Right cardiac atrium (tissue), 5 donors: ENCODE measurements at regions not wholly inside any gene's neighbourhood (a gene's known extent, or its start where the extent isn't known, plus 50 kb on each side); places are given as distances from the start of the nearest gene placed in this dataset.

Experiments used
- ATAC-seq, 2 donors: fragments of 200-7000 bp; cut with Tn5 transposase; one replicate each; pipeline versions ENCODE4 v1.8.0 to v1.9.1; 2020; ENCODE audit warnings: moderate library complexity in 2 of 2, mild to moderate bottlenecking in 1 of 2
- DNase-seq, 3 donors: peaks; one replicate each; pipeline ENCODE4 v3.0.0-alpha.2; 2020
- H3K27ac ChIP-seq: one replicate; pipeline ENCODE4 v1.5.1; 2013; ENCODE audit warnings: mild to moderate bottlenecking, low read length, control low read depth, moderate library complexity
- H3K27me3 ChIP-seq: one replicate; pipeline ENCODE4 v1.6.1; 2013; ENCODE audit not compliant: control insufficient read depth, insufficient read depth
- H3K4me1 ChIP-seq: one replicate; pipeline ENCODE4 v1.6.1; 2013; ENCODE audit warnings: low read length; ENCODE audit not compliant: control insufficient read depth, insufficient read depth
- H3K4me3 ChIP-seq: one replicate; pipeline ENCODE4 v1.5.1; 2013; ENCODE audit warnings: low read length, control low read depth
- H3K9me3 ChIP-seq: one replicate; pipeline ENCODE4 v1.6.1; 2013; ENCODE audit warnings: low read length; ENCODE audit not compliant: control insufficient read depth
- WGBS: extraction: QIAGEN DNeasy Blood & Tissue Kit; methylation state at CpG from one replicate; pipeline ENCODE4 v1.1.7; 2013; 5-methylcytosine and 5-hydroxymethylcytosine counted together
- intact Hi-C, 4 donors: fragments of 100-400 bp; cut with DNase I; formaldehyde crosslinking; loops; one replicate each; pipeline versions ENCODE4 v1.11.0 to v1.14.0; 2022 to 2023
- donor health status: healthy with polysubstance abuse.
- donor health status: DM: no; HTN: yes; CAD: no.
- donor health status: DM: no; HTN: no; CAD: no.
- donor health status: DM: no; HTN: yes; CAD: no; lungs with severe emphysema.
- donor health status: DM: yes; HTN: yes; CAD: no.

DNA sequence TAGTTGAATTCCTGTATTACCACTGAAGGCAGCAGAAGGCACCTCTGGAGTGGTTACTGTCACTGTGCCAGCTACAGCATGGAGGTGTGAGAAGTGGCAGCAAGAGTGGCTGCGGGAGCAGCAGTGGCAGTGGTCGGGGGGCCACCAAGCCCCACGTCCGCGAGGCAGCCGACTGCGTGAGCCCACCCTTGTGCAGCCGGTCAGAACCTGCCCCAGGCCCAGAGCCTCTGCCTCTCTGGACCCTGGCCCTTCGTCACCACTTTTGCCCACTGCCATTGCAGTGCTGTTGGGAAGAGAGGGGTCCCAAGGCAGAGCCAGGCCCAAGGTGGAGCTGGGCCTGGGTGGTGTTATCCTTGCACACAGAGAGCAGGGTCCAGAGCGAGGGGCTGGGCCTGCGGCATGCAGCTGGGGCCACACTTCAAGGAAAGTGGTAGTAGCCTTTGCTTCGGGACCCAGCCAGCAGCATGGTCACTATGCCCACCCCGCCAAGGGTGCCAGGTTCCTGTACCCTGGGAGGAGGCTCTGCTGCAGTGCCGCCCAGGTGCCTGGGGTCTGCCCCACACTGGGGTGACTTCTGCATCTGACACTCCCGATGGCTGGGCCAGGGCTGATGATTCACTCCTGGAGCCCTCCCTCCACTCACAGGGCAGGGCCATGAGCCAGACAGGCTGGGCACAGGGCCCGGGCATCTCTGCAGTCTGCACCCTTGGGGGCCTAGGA is 450.1 kb upstream of the LRATD1 start:
- Histone ChIP-seq H3K9me3 (no peaks in the 10 kb centered on the region), H3K27ac (no peak overlapping the region), H3K27me3 (no peaks in the 10 kb centered on the region), H3K4me3 (no peak overlapping the region), H3K4me1 (no peaks in the 10 kb centered on the region)
- DNase-seq (peak in 2 of 3 donors; percentile 24 to 41), ATAC-seq (peak in 1 of 2 donors; percentile 22)
- 90% methylated on average over 16 of the region's 16 CpGs for WGBS
- intact Hi-C loops: no loop called here

DNA sequence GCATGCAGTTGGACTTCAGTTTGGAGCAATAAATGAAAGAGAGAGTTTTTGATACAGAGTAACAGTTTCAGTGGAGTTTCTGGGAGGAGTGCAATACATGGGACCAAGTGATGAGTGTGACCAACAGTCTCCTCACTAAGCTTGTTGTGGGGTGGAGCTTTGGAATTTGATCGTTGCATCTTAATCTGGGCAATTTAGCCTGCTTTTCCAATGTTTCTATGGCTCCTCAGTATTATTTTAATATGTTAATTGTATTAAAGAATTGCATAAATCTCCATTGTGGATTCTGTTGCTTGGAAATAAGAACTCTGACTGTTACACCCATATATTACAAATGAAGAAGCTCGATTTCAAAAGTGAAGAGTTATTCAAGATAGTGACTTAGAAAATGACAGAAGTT is 446.6 kb upstream of the LRATD1 start:
- H3K4me3 ChIP-seq: no peak overlapping the region
- ATAC-seq (no peak), DNase-seq (no peak)
- no peaks in the 10 kb centered on the region for H3K27me3 ChIP-seq
- H3K9me3 ChIP-seq: no peaks in the 10 kb centered on the region
- H3K4me1 ChIP-seq: no peaks in the 10 kb centered on the region
- intact Hi-C loops: no loop called here
- 48% methylated on average over 2 of the region's 2 CpGs for WGBS
- no peak overlapping the region for H3K27ac ChIP-seq

DNA sequence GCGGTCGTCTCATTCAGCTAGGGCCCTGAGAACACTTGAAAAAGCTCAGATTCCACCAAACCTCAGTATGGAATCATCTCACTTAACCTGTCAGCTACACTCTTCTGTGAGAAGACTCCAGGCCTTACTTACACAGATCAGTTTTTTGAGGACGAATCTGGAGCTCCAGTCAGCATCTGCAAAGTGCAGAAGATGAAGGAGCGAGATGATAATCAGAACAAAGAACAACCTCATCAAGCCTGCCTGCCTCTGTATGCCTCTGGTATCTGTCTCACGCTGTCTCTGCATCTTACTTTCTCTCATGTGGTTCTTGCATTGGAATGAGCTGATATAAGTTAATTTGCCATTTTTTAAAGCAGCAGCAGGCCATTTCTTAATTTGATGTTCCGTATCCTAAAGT is 444.1 kb upstream of the LRATD1 start:
- H3K4me3 ChIP-seq: no peak overlapping the region
- WGBS: 78% methylated on average over 6 of the region's 6 CpGs
- intact Hi-C loops: no loop called here
- no peaks in the 10 kb centered on the region for H3K4me1 ChIP-seq
- no peak overlapping the region for H3K27ac ChIP-seq
- DNase-seq (no peak), ATAC-seq (no peak)
- H3K27me3 ChIP-seq: no peaks in the 10 kb centered on the region
- H3K9me3 ChIP-seq: no peaks in the 10 kb centered on the region

GRCh38 chr2:14189929-14190328 is 442.6 kb upstream of the LRATD1 start:
- no peak overlapping the region for H3K27ac ChIP-seq
- no peaks in the 10 kb centered on the region for H3K4me1 ChIP-seq
- H3K4me3 ChIP-seq: no peak overlapping the region
- intact Hi-C loops: no loop called here
- no peaks in the 10 kb centered on the region for H3K27me3 ChIP-seq
- no peak for DNase-seq
- H3K9me3 ChIP-seq: no peaks in the 10 kb centered on the region
- 58% methylated on average over 2 of the region's 2 CpGs for WGBS
- no peak for ATAC-seq

DNA sequence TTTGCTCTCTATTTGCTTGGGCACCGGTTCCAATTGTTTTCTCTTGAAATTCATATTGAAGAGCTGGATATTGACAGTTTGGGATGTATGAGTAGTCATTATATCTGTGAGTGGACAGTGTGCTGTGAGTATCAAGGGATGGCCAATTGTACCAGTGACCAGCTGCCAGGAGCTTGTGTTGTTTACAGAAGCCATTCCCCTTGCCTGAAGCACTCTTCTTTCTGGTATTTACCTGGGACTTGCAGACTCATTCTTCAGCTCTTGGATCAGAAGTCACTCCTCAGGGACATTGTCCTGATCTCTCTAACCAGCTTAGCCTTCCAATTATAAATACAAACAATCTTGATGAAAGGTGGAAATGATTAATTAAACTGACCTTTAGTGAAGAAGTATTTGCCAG is 438.3 kb upstream of the LRATD1 start:
- Histone ChIP-seq H3K27me3 (no peaks in the 10 kb centered on the region), H3K4me3 (no peak overlapping the region), H3K9me3 (no peaks in the 10 kb centered on the region), H3K4me1 (no peaks in the 10 kb centered on the region), H3K27ac (no peak overlapping the region)
- DNase-seq (no peak), ATAC-seq (no peak)
- intact Hi-C loops: no loop called here
- 94% methylated on average over 1 of the region's 1 CpG for WGBS

GRCh38 chr2:14197293-14197692 is 435.2 kb upstream of the LRATD1 start:
- intact Hi-C loops: no loop called here
- Histone ChIP-seq H3K4me3 (no peak overlapping the region), H3K4me1 (no peaks in the 10 kb centered on the region), H3K27ac (no peak overlapping the region), H3K9me3 (no peaks in the 10 kb centered on the region), H3K27me3 (no peaks in the 10 kb centered on the region)
- DNase-seq (no peak), ATAC-seq (no peak)
- 46% methylated on average over 2 of the region's 2 CpGs for WGBS

GRCh38 chr2:14199040-14199439 is 433.5 kb upstream of the LRATD1 start:
- intact Hi-C loops: no loop called here
- Histone ChIP-seq H3K4me3 (no peak overlapping the region), H3K9me3 (no peaks in the 10 kb centered on the region), H3K4me1 (no peaks in the 10 kb centered on the region), H3K27me3 (no peaks in the 10 kb centered on the region), H3K27ac (no peak overlapping the region)
- ATAC-seq: no peak
- WGBS: 46% methylated on average over 3 of the region's 3 CpGs
- no peak for DNase-seq

DNA sequence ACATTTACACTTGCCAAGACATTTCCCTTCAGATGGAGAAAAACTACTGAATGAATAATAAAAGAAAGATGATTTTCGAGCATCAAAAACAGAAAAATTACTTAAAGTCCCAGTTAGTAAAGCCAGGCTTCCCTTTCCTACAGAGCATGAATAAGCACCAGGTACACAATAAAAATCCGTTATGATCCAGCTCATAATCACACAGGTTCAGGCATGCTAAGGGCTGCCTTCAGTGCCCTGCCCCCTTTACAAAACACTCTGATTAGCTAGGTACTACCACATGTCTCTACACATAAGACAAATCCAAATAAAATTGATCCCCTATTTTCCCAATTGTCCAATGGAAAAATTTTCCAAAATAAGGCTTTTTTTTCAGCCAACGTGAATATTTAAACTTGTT is 413.2 kb upstream of the LRATD1 start:
- no peak for ATAC-seq
- Histone ChIP-seq H3K27me3 (no peaks in the 10 kb centered on the region), H3K9me3 (no peaks in the 10 kb centered on the region), H3K4me1 (no peaks in the 10 kb centered on the region), H3K27ac (no peak overlapping the region), H3K4me3 (no peak overlapping the region)
- intact Hi-C loops: no loop called here
- WGBS: 70% methylated on average over 3 of the region's 3 CpGs
- DNase-seq: no peak

GRCh38 chr2:14220101-14220500 is 412.4 kb upstream of the LRATD1 start:
- Histone ChIP-seq H3K9me3 (no peaks in the 10 kb centered on the region), H3K27me3 (no peaks in the 10 kb centered on the region), H3K27ac (no peak overlapping the region), H3K4me1 (no peaks in the 10 kb centered on the region), H3K4me3 (no peak overlapping the region)
- intact Hi-C loops: no loop called here
- WGBS: 78% methylated on average over 1 of the region's 1 CpG
- DNase-seq (no peak), ATAC-seq (no peak)

DNA sequence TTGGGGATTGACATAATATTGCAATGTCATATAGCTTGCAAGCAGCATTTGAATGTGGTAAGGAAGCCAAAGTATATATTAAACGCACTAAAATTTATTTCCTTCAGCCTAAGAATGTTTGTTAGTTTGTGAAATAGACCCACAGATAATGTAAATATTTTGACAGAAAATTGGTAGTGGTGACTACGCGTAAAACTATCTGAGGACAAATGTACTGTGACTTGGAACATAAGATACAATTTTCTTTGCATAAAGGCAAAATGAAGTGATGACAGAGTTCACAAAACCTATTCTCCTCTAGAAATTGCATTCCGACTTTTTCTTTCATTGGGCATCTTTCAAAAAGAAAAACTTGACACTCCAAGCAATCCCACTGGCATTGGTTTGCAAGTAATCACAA is 411.1 kb upstream of the LRATD1 start:
- Histone ChIP-seq H3K27ac (no peak overlapping the region), H3K4me1 (no peaks in the 10 kb centered on the region), H3K4me3 (no peak overlapping the region), H3K27me3 (no peaks in the 10 kb centered on the region), H3K9me3 (no peaks in the 10 kb centered on the region)
- 76% methylated on average over 4 of the region's 4 CpGs for WGBS
- intact Hi-C loops: no loop called here
- ATAC-seq (no peak), DNase-seq (no peak)

DNA sequence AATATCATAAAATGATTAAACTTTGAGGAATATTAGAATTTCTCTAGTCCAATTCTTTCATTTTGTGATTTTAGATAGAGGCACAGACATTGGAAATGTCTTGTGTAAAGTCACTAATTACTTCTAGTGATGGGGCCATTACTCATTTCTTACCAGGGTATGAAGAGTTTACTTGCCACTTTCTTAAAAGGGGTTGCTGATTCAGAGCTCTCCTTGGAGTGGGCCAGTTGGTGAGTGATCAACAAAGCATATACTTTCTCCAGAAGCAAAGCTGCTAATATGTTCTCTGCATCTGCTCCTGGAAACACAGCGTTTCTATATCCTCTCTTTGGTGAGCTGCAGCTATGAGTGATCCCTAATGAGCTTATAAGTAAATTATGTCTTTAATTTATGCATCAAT is 408.9 kb upstream of the LRATD1 start:
- WGBS: 77% methylated on average over 1 of the region's 1 CpG
- no peak for ATAC-seq
- intact Hi-C loops: no loop called here
- no peaks in the 10 kb centered on the region for H3K27me3 ChIP-seq
- no peak overlapping the region for H3K4me3 ChIP-seq
- no peak for DNase-seq
- H3K4me1 ChIP-seq: no peaks in the 10 kb centered on the region
- no peak overlapping the region for H3K27ac ChIP-seq
- no peaks in the 10 kb centered on the region for H3K9me3 ChIP-seq

DNA sequence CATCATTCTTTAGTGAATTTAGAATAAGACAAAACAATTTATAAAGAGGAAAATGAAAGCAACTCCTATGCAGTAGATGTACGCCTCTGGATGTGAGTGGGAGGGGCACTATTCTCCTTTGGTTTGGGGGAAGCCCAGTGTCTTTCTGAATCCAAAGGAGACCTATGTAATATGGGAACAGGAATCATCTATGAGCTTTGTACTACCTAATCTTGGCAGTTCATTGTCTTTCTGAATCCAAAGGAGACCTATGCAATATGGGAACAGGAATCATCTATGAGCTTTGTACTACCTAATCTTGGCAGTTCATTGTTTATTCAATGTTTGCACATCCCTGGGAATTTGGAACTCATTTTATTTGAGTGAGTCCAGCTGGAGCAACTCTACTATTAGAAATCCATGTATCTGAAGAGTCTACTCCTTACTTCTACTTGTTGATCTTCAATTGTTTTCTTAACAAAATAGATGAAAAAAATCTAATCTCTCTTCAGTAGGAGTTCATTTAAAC is 401.1 kb upstream of the LRATD1 start:
- intact Hi-C loops: no loop called here
- Histone ChIP-seq H3K27ac (no peak overlapping the region), H3K4me3 (no peak overlapping the region), H3K4me1 (no peaks in the 10 kb centered on the region), H3K27me3 (no peaks in the 10 kb centered on the region), H3K9me3 (no peaks in the 10 kb centered on the region)
- ATAC-seq (no peak), DNase-seq (no peak)
- 72% methylated on average over 1 of the region's 1 CpG for WGBS
